ENCODE measurements at regions not wholly inside any gene's neighbourhood (a gene's known extent, or its start where the extent isn't known, plus 50 kb on each side); places are given as distances from the start of the nearest gene placed in this dataset.

DNA sequence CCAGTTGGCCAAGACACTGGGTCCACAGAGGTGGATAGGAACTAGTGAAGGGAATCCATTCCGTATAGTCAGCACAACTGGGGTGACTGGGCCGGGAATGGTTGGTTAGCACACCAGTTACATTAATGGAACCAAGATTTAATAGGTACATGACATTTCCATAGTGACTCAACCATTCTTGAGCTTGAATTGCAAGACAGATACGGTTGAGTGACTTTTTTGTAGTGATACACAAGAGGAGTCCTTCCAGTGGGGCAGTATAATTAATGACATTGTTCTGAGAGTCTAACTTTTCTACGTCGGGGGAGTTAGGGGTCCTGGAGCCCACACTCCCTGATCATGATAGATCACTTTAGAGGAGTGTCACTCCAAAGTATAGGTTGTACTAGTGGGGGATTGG is 211.6 kb upstream of the CXCL13 start:
- no peak overlapping the region for H3K27ac ChIP-seq (ENCODE audit: low read depth in 1 of 2, low read length in 1 of 2)
- no peaks in the 10 kb centered on the region for H3K4me1 ChIP-seq (ENCODE audit: control insufficient read depth in 5 of 5, insufficient read depth in 5 of 5, low read length in 5 of 5)
- no peaks in the 10 kb centered on the region for H3K36me3 ChIP-seq (ENCODE audit: control insufficient read depth in 4 of 4, insufficient read depth in 4 of 4, low read length in 4 of 4)
- H3K4me3 ChIP-seq: no peak overlapping the region
- ATAC-seq (ENCODE audit: insufficient read depth, low FRiP score): no peak
- 85 to 90% methylated on average over 5 of the region's 5 CpGs for WGBS, 2 donors
- no peaks in the 10 kb centered on the region for H3K27me3 ChIP-seq (ENCODE audit: control insufficient read depth in 3 of 3, insufficient read depth in 3 of 3, low read length in 2 of 3)
- H3K9me3 ChIP-seq (ENCODE audit: control insufficient read depth in 4 of 4, insufficient read depth in 3 of 4, low read length in 3 of 4): peaks cover 0 to 2% (median 0%) of the 10 kb centered on the region in 4 donors
- H3K9ac ChIP-seq (ENCODE audit: insufficient read depth in 1 of 2, low read length in 2 of 2): no peak overlapping the region
- TF ChIP-seq, protein P1, sequence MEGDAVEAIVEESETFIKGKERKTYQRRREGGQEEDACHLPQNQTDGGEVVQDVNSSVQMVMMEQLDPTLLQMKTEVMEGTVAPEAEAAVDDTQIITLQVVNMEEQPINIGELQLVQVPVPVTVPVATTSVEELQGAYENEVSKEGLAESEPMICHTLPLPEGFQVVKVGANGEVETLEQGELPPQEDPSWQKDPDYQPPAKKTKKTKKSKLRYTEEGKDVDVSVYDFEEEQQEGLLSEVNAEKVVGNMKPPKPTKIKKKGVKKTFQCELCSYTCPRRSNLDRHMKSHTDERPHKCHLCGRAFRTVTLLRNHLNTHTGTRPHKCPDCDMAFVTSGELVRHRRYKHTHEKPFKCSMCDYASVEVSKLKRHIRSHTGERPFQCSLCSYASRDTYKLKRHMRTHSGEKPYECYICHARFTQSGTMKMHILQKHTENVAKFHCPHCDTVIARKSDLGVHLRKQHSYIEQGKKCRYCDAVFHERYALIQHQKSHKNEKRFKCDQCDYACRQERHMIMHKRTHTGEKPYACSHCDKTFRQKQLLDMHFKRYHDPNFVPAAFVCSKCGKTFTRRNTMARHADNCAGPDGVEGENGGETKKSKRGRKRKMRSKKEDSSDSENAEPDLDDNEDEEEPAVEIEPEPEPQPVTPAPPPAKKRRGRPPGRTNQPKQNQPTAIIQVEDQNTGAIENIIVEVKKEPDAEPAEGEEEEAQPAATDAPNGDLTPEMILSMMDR (IDR thresholded peaks at IDR 0.05; ENCODE audit: control extremely low read depth, extremely low read depth): no peak
- no peak for DNase-seq

DNA sequence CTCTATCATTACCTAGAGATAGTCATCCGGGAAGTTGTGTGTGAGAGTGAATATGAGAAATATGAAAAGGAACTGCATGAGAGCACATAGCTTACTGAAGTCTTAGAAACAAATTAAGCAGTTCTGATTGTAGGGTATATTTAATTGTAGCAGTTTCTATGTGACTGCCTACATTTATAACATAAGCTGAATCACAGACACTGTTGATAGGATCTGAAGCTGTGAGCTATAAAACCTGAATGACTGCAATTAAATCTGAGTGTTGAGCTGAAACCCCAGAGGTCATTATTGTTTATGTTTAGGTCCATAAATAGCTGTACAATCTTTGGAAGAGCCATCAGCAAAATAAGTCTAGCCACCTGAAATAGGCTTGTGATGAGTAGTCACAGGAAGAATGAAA is 210.1 kb upstream of the CXCL13 start:
- peaks cover 0 to 6% (median 1%) of the 10 kb centered on the region in 4 donors for H3K9me3 ChIP-seq (ENCODE audit: control insufficient read depth in 4 of 4, insufficient read depth in 3 of 4, low read length in 3 of 4)
- no peaks in the 10 kb centered on the region for H3K27me3 ChIP-seq (ENCODE audit: control insufficient read depth in 3 of 3, insufficient read depth in 3 of 3, low read length in 2 of 3)
- WGBS, 2 donors: 81 to 90% methylated on average over 1 of the region's 1 CpG
- no peak overlapping the region for H3K27ac ChIP-seq (ENCODE audit: low read depth in 1 of 2, low read length in 1 of 2)
- TF ChIP-seq, protein P1 (IDR thresholded peaks at IDR 0.05; ENCODE audit: control extremely low read depth, extremely low read depth): no peak
- no peaks in the 10 kb centered on the region for H3K36me3 ChIP-seq (ENCODE audit: control insufficient read depth in 4 of 4, insufficient read depth in 4 of 4, low read length in 4 of 4)
- H3K4me3 ChIP-seq: no peak overlapping the region
- DNase-seq: no peak
- no peak for ATAC-seq (ENCODE audit: insufficient read depth, low FRiP score)
- no peak overlapping the region for H3K9ac ChIP-seq (ENCODE audit: insufficient read depth in 1 of 2, low read length in 2 of 2)
- H3K4me1 ChIP-seq (ENCODE audit: control insufficient read depth in 5 of 5, insufficient read depth in 5 of 5, low read length in 5 of 5): no peaks in the 10 kb centered on the region

DNA sequence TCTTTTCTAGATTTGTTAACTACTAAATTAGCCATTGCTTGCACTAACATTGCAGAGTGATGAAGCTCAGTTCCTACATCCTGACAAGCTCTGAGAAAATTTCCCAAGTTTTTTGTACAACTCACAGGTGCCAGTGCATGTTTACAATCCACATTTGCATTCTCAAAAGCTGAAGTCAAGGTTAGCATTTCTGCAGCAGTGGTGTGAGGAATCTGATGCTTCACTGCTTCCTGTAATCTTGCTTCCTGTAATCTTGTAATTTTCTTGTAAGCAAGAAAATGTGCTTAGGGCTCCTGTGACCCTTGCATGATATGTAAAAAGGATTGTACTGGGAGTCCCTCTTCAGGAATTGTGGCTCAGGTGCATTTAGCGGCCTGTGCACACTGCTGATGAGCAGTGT is 207.4 kb upstream of the CXCL13 start:
- H3K9me3 ChIP-seq (ENCODE audit: control insufficient read depth in 4 of 4, insufficient read depth in 3 of 4, low read length in 3 of 4): peaks cover 0 to 5% (median 1%) of the 10 kb centered on the region in 4 donors
- DNase-seq (no peak), ATAC-seq (ENCODE audit: insufficient read depth, low FRiP score) (no peak)
- no peaks in the 10 kb centered on the region for H3K36me3 ChIP-seq (ENCODE audit: control insufficient read depth in 4 of 4, insufficient read depth in 4 of 4, low read length in 4 of 4)
- no peaks in the 10 kb centered on the region for H3K4me1 ChIP-seq (ENCODE audit: control insufficient read depth in 5 of 5, insufficient read depth in 5 of 5, low read length in 5 of 5)
- TF ChIP-seq, protein P1 (IDR thresholded peaks at IDR 0.05; ENCODE audit: control extremely low read depth, extremely low read depth): no peak
- no peak overlapping the region for H3K4me3 ChIP-seq
- no peak overlapping the region for H3K27ac ChIP-seq (ENCODE audit: low read depth in 1 of 2, low read length in 1 of 2)
- WGBS, 2 donors: 93 to 94% methylated on average over 1 of the region's 1 CpG
- no peak overlapping the region for H3K9ac ChIP-seq (ENCODE audit: insufficient read depth in 1 of 2, low read length in 2 of 2)
- H3K27me3 ChIP-seq (ENCODE audit: control insufficient read depth in 3 of 3, insufficient read depth in 3 of 3, low read length in 2 of 3): no peaks in the 10 kb centered on the region

DNA sequence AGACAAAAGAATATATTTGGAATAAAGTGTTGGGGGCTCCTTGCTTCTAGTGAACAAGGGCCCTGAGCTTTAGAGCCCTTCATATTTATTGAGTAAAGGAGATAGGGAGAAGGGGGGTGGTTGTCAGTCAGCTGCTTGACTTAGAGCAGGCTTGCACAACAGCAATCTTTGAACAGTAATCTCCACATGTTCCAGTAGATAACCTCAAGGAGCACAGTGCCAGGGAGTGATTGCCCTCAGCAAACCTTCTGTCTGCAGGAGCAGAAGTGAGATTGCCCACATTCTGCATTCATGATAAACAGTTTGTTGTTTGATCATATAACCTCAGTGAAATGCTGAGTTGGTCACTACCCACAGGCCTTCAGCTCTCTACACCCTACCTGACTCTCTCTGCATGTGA is 205.8 kb upstream of the CXCL13 start:
- DNase-seq (no peak), ATAC-seq (ENCODE audit: insufficient read depth, low FRiP score) (no peak)
- no peak overlapping the region for H3K9ac ChIP-seq (ENCODE audit: insufficient read depth in 1 of 2, low read length in 2 of 2)
- no peaks in the 10 kb centered on the region for H3K27me3 ChIP-seq (ENCODE audit: control insufficient read depth in 3 of 3, insufficient read depth in 3 of 3, low read length in 2 of 3)
- TF ChIP-seq, protein P1 (IDR thresholded peaks at IDR 0.05; ENCODE audit: control extremely low read depth, extremely low read depth): no peak
- H3K4me3 ChIP-seq: no peak overlapping the region
- peaks cover 0 to 5% (median 1%) of the 10 kb centered on the region in 4 donors for H3K9me3 ChIP-seq (ENCODE audit: control insufficient read depth in 4 of 4, insufficient read depth in 3 of 4, low read length in 3 of 4)
- no peaks in the 10 kb centered on the region for H3K4me1 ChIP-seq (ENCODE audit: control insufficient read depth in 5 of 5, insufficient read depth in 5 of 5, low read length in 5 of 5)
- H3K27ac ChIP-seq (ENCODE audit: low read depth in 1 of 2, low read length in 1 of 2): no peak overlapping the region
- no peaks in the 10 kb centered on the region for H3K36me3 ChIP-seq (ENCODE audit: control insufficient read depth in 4 of 4, insufficient read depth in 4 of 4, low read length in 4 of 4)
